ENCODE measurements at regions not wholly inside any gene's neighbourhood (a gene's known extent, or its start where the extent isn't known, plus 50 kb on each side); places are given as distances from the start of the nearest gene placed in this dataset.

- H3K27ac Mint-ChIP-seq, result no peak overlapping the region
- no peaks in the 10 kb centered on the region; a peak in 2 of 5 replicates for H3K9me3 Mint-ChIP-seq
- H3K23ac ChIP-seq (ENCODE audit: insufficient read length, low read depth, low read length), result no peak overlapping the region
- no peak overlapping the region for H2BK120ac ChIP-seq (ENCODE audit: low read depth, low read length, poor library complexity, severe bottlenecking)
- no peaks in the 10 kb centered on the region for H4K20me1 ChIP-seq (ENCODE audit: control insufficient read depth, insufficient read depth, insufficient read length)
- H3T11ph ChIP-seq (ENCODE audit: low read length), result no peak overlapping the region
- no peak for DNase-seq
- peaks cover 0 to 3% (median 0%) of the 10 kb centered on the region in 3 experiments; a peak in 1 of 7 replicates for H3K36me3 Mint-ChIP-seq (ENCODE audit: insufficient read depth in 1 of 3, low read depth in 3 of 3)
- no peak overlapping the region for H3K27ac ChIP-seq (ENCODE audit: insufficient read length, low read depth, low read length)
- H3K4ac ChIP-seq (ENCODE audit: low read depth, low read length), result no peak overlapping the region
- H4K91ac ChIP-seq (ENCODE audit: insufficient read length, low read depth, low read length), result no peak overlapping the region
- H2AFZ ChIP-seq (ENCODE audit: low read length), result no peak overlapping the region
- no peak for TF ChIP-seq CTCF (conservative IDR thresholded peaks at IDR 0.05)
- no peaks in the 10 kb centered on the region for H3K23me2 ChIP-seq (ENCODE audit: insufficient read length, low read depth, low read length, poor library complexity, severe bottlenecking)
- no peak overlapping the region for H2BK5ac ChIP-seq (ENCODE audit: insufficient read length, low read length)
- H3K18ac ChIP-seq (ENCODE audit: insufficient read length, low read depth, low read length), result no peak overlapping the region
- no peaks in the 10 kb centered on the region for H3K79me2 ChIP-seq (ENCODE audit: insufficient read depth, low read length)
- no CpG with 5 or more reads among the region's 2 CpGs for WGBS (ENCODE audit: extremely low coverage, insufficient read length, low lambda C conversion rate)
- H3K9ac ChIP-seq (ENCODE audit: extremely low read depth, insufficient read length, low read length), result no peak overlapping the region
- H4K8ac ChIP-seq (replicated peaks; ENCODE audit: insufficient read length, low read depth, low read length), result no peak overlapping the region
- no peaks in the 10 kb centered on the region for H3K27me3 Mint-ChIP-seq (ENCODE audit: low read depth)
- H3K9me3 ChIP-seq (ENCODE audit: control insufficient read depth, low read depth, low read length), result no peaks in the 10 kb centered on the region
- no peak overlapping the region for H3K14ac ChIP-seq (ENCODE audit: insufficient read depth, low read length)
- H3K27me3 ChIP-seq (ENCODE audit: insufficient read depth, low read length), result no peaks in the 10 kb centered on the region
- no peaks in the 10 kb centered on the region for H3K79me1 ChIP-seq (ENCODE audit: insufficient read depth, low read depth, low read length, poor library complexity, severe bottlenecking)
- H3K4me3 Mint-ChIP-seq, result no peak overlapping the region
- no peak overlapping the region for H2BK12ac ChIP-seq (ENCODE audit: insufficient read length, low read depth, low read length)
- no peak overlapping the region for H2BK20ac ChIP-seq (ENCODE audit: low read depth, low read length, poor library complexity, severe bottlenecking)
- no peak overlapping the region for H2AK5ac ChIP-seq (ENCODE audit: insufficient read length, low read length)
- H3K4me1 Mint-ChIP-seq, result peaks cover 4% of the 10 kb centered on the region in 2 experiments; a peak in 3 of 4 replicates
- H3K4me2 ChIP-seq (ENCODE audit: insufficient read depth, insufficient read length, low read length), result no peak overlapping the region
- H2BK15ac ChIP-seq (ENCODE audit: low read depth, low read length), result no peak overlapping the region
- no peak overlapping the region for H4K5ac ChIP-seq (ENCODE audit: insufficient read length, low read depth, low read length)
- no peaks in the 10 kb centered on the region for H3K4me1 ChIP-seq (ENCODE audit: insufficient read depth, low read length)
- H3K56ac ChIP-seq (ENCODE audit: insufficient read length, low read depth, low read length), result no peak overlapping the region
These were observed 1715.1 kb downstream of the PCDH7 start for GRCh38 chr4:32435308-32435707.

Measured in H9 (cell line).